HL-60 (cell line): ENCODE measurements at regions not wholly inside any gene's neighbourhood (a gene's known extent, or its start where the extent isn't known, plus 50 kb on each side); places are given as distances from the start of the nearest gene placed in this dataset.

Experiments
- DNase-seq, 2 experiments: peaks; one replicate each; pipeline ENCODE4 v3.0.0-alpha.2; 2010 to 2020; ENCODE audit warnings: low read depth in 1 of 2, low spot score in 1 of 2
- H3K27ac ChIP-seq: fragments of 250-450 bp; sonication (Bioruptor Pico); replicated peaks from 2 replicates; pipeline ENCODE4 v1.5.1; 2020; ENCODE audit warnings: mild to moderate bottlenecking, moderate library complexity
- H3K27me3 ChIP-seq: fragments of 250-450 bp; sonication (Bioruptor Pico); 2 replicates; pipeline ENCODE4 v1.5.1; 2021; ENCODE audit warnings: mild to moderate bottlenecking, moderate library complexity; ENCODE audit not compliant: insufficient read depth, poor library complexity, severe bottlenecking
- H3K4me3 ChIP-seq: replicated peaks from 2 replicates; pipeline ENCODE4 v1.5.1; 2011; ENCODE audit warnings: mild to moderate bottlenecking, control low read depth, low read length; ENCODE audit not compliant: insufficient read depth
- CTCF ChIP-seq: IDR thresholded peaks from one replicate; pipeline ENCODE4 v1.5.1; 2011; ENCODE audit warnings: low read length, control low read depth, inconsistent platforms; ENCODE audit not compliant: insufficient read depth
- GABPA ChIP-seq: IDR thresholded peaks from 2 replicates; pipeline ENCODE4 v1.6.1; 2012; ENCODE audit warnings: low read depth
- POLR2AphosphoS5 ChIP-seq: IDR thresholded peaks from 2 replicates; pipeline ENCODE4 v1.6.1; 2012; ENCODE audit warnings: low read depth
- REST ChIP-seq: IDR thresholded peaks from 2 replicates; pipeline ENCODE4 v1.6.1; 2012; ENCODE audit warnings: low read depth; ENCODE audit not compliant: insufficient replicate concordance
- SPI1 ChIP-seq: IDR thresholded peaks from 2 replicates; pipeline ENCODE4 v1.6.1; 2012; ENCODE audit warnings: low read depth, mild to moderate bottlenecking, borderline replicate concordance

DNA sequence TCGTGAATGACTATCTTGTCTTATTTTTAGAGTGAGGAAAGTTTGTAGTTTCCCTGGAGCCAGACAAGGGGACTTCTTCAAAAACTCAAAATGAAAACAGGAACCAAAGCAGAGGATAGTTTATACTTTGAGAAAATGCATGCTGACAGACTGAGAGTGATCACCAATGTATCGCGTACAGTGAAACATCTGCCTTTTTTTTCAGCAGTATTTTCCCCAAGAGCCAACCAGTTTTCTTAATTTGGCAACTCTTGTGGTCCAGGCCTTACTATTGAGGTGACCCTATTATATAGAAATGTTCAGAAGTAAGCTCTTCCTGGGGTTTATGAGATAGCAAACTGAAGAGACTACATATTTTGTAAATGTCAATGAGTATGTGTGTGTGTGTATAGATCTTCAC, 153.7 kb upstream of the VRK2 start:
- no peak for TF ChIP-seq SPI1
- TF ChIP-seq REST = no peak
- no peak for TF ChIP-seq GABPA
- no peak for TF ChIP-seq CTCF
- no peak for TF ChIP-seq POLR2AphosphoS5
- Histone ChIP-seq H3K4me3 (no peak overlapping the region), H3K27me3 (no peaks in the 10 kb centered on the region), H3K27ac (no peak overlapping the region)
- DNase-seq = no peak

GRCh38 chr2:57893347-57893746, 153.3 kb upstream of the VRK2 start:
- Histone ChIP-seq H3K27ac (no peak overlapping the region), H3K27me3 (no peaks in the 10 kb centered on the region), H3K4me3 (no peak overlapping the region)
- no peak for DNase-seq
- TF ChIP-seq GABPA = no peak
- no peak for TF ChIP-seq POLR2AphosphoS5
- no peak for TF ChIP-seq SPI1
- TF ChIP-seq CTCF = no peak
- TF ChIP-seq REST = no peak

GRCh38 chr2:57893786-57894185, 152.8 kb upstream of the VRK2 start:
- no peak for DNase-seq
- Histone ChIP-seq H3K27ac (no peak overlapping the region), H3K4me3 (no peak overlapping the region), H3K27me3 (peaks cover 2% of the 10 kb centered on the region)
- TF ChIP-seq POLR2AphosphoS5 = no peak
- no peak for TF ChIP-seq CTCF
- no peak for TF ChIP-seq REST
- TF ChIP-seq SPI1 = no peak
- no peak for TF ChIP-seq GABPA
